HepG2 (cell line): ENCODE measurements at regions not wholly inside any gene's neighbourhood (a gene's known extent, or its start where the extent isn't known, plus 50 kb on each side); places are given as distances from the start of the nearest gene placed in this dataset.
A peak's percentile ranks its signal among the peaks of the same experiment; 100 is the strongest.

Experiments used
- ATAC-seq: fragments of 200-7000 bp; cut with Tn5 transposase; 3 replicates; pipeline ENCODE4 v1.9.1; 2020; ENCODE audit warnings: mild to moderate bottlenecking, moderate library complexity
- BruUV-seq: library from RNA; stranded (reverse); fragments of 400-500 nt; replicated peaks from 2 replicates; lab custom pipeline; 2021; lab: Mats Ljungman, UMichigan
- CTCF ChIA-PET: fragments of 300-600 bp; formaldehyde crosslinking; extraction: SDS; loops from one replicate; lab custom pipeline; 2021; ENCODE audit warnings: low total read pairs, inconsistent platforms, low intra/inter-chr PET ratio; lab: Yijun Ruan, JAX
- POLR2A ChIA-PET: fragments of 350-600 bp; sonication (Branson Sonifier 250); formaldehyde crosslinking; loops from one replicate; lab custom pipeline; 2020; ENCODE audit warnings: antibody characterized with exemption, inconsistent platforms; lab: Yijun Ruan, JAX
- DNase-seq: peaks from one replicate; pipeline ENCODE4 v3.0.0-alpha.2; 2015; ENCODE audit warnings: low spot score
- FAIRE-seq: peaks from 3 replicates; lab custom pipeline; 2011; peaks lifted over from hg19 to GRCh38; lab: Jason Lieb, UNC
- H2AFZ ChIP-seq: one replicate; pipeline ENCODE4 v1.6.1; 2011; ENCODE audit warnings: low read length, inconsistent platforms
- H3K27ac ChIP-seq: fragments of 300-600 bp; 3 replicates; pipeline ENCODE4 v1.8.0; 2011; ENCODE audit warnings: mixed run types, mild to moderate bottlenecking, mixed read lengths, low read length, inconsistent platforms; ENCODE audit not compliant: insufficient read depth; ENCODE audit errors: extremely low read length
- H3K27me3 ChIP-seq, 2 experiments: fragments of 200-600 bp in 1 of 2; 2 replicates in 1 of 2; 3 replicates in 1 of 2; pipeline versions ENCODE4 v1.6.0 to v1.8.0; 2011; ENCODE audit warnings: low read length in 2 of 2, mild to moderate bottlenecking in 2 of 2, moderate library complexity in 2 of 2, inconsistent platforms in 1 of 2; ENCODE audit not compliant: insufficient read depth in 2 of 2, control insufficient read depth in 1 of 2
- H3K36me3 ChIP-seq, 2 experiments: fragments of 200-600 bp in 1 of 2; replicated peaks in 1 of 2; 2 replicates in 1 of 2; 3 replicates in 1 of 2; pipeline versions ENCODE4 v1.5.1 to v1.8.0; 2011; ENCODE audit warnings: low read length in 2 of 2, inconsistent platforms in 1 of 2; ENCODE audit not compliant: insufficient read depth in 2 of 2, control insufficient read depth in 1 of 2
- H3K4me1 ChIP-seq: 2 replicates; pipeline ENCODE4 v1.5.1; 2012; ENCODE audit warnings: low read length, inconsistent platforms; ENCODE audit not compliant: insufficient read depth
- H3K4me2 ChIP-seq: 2 replicates; pipeline ENCODE4 v1.6.0; 2011; ENCODE audit warnings: low read depth, low read length, inconsistent platforms
- H3K4me3 ChIP-seq, 3 experiments: fragments of 200-600 bp in 1 of 3; sonication (generic), shearing (Covaris generic) in 1 of 3; replicated peaks in 1 of 3; 2 replicates each; pipeline ENCODE4 v1.5.1; 2011 to 2016; ENCODE audit warnings: low read length in 3 of 3, inconsistent platforms in 2 of 3, low read depth in 2 of 3, mild to moderate bottlenecking in 2 of 3, control low read depth in 1 of 3, mixed read lengths in 1 of 3; ENCODE audit not compliant: insufficient read depth in 1 of 3
- H3K79me2 ChIP-seq: one replicate; pipeline ENCODE4 v1.6.1; 2011; ENCODE audit warnings: low read length, inconsistent platforms; ENCODE audit not compliant: insufficient read depth
- H3K9ac ChIP-seq: 2 replicates; pipeline ENCODE4 v1.6.0; 2011; ENCODE audit warnings: mild to moderate bottlenecking, low read depth, low read length, inconsistent platforms; ENCODE audit not compliant: insufficient read depth
- H3K9me3 ChIP-seq: 2 replicates; pipeline ENCODE4 v1.5.1; 2012; ENCODE audit warnings: mild to moderate bottlenecking, low read length
- H4K20me1 ChIP-seq: 2 replicates; pipeline ENCODE4 v1.6.0; 2011; ENCODE audit warnings: inconsistent platforms, mild to moderate bottlenecking, low read length, moderate library complexity; ENCODE audit not compliant: insufficient read depth
- HNF4A ChIP-seq: sonication (generic); formaldehyde crosslinking; IDR thresholded peaks from 2 replicates; pipeline ENCODE4 v1.4.0; 2020; ENCODE audit warnings: missing genetic modification reagents
- IRX3 ChIP-seq: sonication (generic); formaldehyde crosslinking; IDR thresholded peaks from 2 replicates; pipeline ENCODE4 v1.8.1; 2023; ENCODE audit warnings: mild to moderate bottlenecking, low read depth, missing genetic modification reagents, borderline replicate concordance
- MXI1 ChIP-seq: IDR thresholded peaks from 3 replicates; pipeline ENCODE4 v1.6.1; 2012; ENCODE audit warnings: low read depth, low read length, inconsistent platforms, borderline replicate concordance
- NR3C1 ChIP-seq: sonication (generic); formaldehyde crosslinking; IDR thresholded peaks from 2 replicates; pipeline ENCODE4 v1.4.0; 2020; ENCODE audit warnings: missing genetic modification reagents
- PHF5A ChIP-seq: IDR thresholded peaks from one replicate; pipeline ENCODE4 v1.6.1; 2018; ENCODE audit warnings: low read depth, missing genetic modification reagents; ENCODE audit not compliant: unreplicated experiment
- RFX5 ChIP-seq: IDR thresholded peaks from 2 replicates; pipeline ENCODE4 v1.6.1; 2011; ENCODE audit warnings: low read depth, low read length, improper control_type of control experiment
- RORA ChIP-seq: sonication (generic); formaldehyde crosslinking; IDR thresholded peaks from 2 replicates; pipeline ENCODE4 v1.5.0; 2020; ENCODE audit warnings: mild to moderate bottlenecking, missing genetic modification reagents, moderate library complexity
- SMAD1 ChIP-seq: sonication (generic); formaldehyde crosslinking; IDR thresholded peaks from 2 replicates; pipeline ENCODE4 v1.4.0; 2020; ENCODE audit warnings: missing genetic modification reagents, low read depth, mild to moderate bottlenecking, borderline replicate concordance
- SP2 ChIP-seq: sonication (generic); formaldehyde crosslinking; IDR thresholded peaks from 2 replicates; pipeline ENCODE4 v1.5.1; 2020; ENCODE audit warnings: mild to moderate bottlenecking, missing genetic modification reagents
- YEATS2 ChIP-seq: sonication (generic); formaldehyde crosslinking; IDR thresholded peaks from 2 replicates; pipeline ENCODE4 v1.4.0; 2020; ENCODE audit warnings: missing genetic modification reagents, borderline replicate concordance
- ZBTB46 ChIP-seq: sonication (generic); formaldehyde crosslinking; IDR thresholded peaks from 2 replicates; pipeline ENCODE4 v1.4.0; 2020; ENCODE audit warnings: mild to moderate bottlenecking, missing genetic modification reagents, borderline replicate concordance
- ZBTB8A ChIP-seq: sonication (generic); formaldehyde crosslinking; IDR thresholded peaks from 2 replicates; pipeline ENCODE4 v1.4.0; 2020; ENCODE audit warnings: mild to moderate bottlenecking, low read depth, missing genetic modification reagents, borderline replicate concordance
- ZNF136 ChIP-seq: sonication (generic); formaldehyde crosslinking; IDR thresholded peaks from 2 replicates; pipeline ENCODE4 v1.8.1; 2022; ENCODE audit warnings: low read depth, mild to moderate bottlenecking, moderate library complexity, missing genetic modification reagents
- ZNF44 ChIP-seq: sonication (generic); formaldehyde crosslinking; IDR thresholded peaks from 2 replicates; pipeline ENCODE4 v1.5.1; 2020; ENCODE audit warnings: mild to moderate bottlenecking, missing genetic modification reagents
- ZNF441 ChIP-seq: sonication (generic); formaldehyde crosslinking; IDR thresholded peaks from 2 replicates; pipeline ENCODE4 v1.7.0; 2021; ENCODE audit warnings: missing genetic modification reagents, borderline replicate concordance
- ZNF605 ChIP-seq: sonication (generic); formaldehyde crosslinking; IDR thresholded peaks from 2 replicates; pipeline ENCODE4 v1.8.0; 2022; ENCODE audit warnings: mild to moderate bottlenecking, missing genetic modification reagents
- ZNF616 ChIP-seq: sonication (generic); formaldehyde crosslinking; IDR thresholded peaks from 2 replicates; pipeline ENCODE4 v1.5.0; 2020; ENCODE audit warnings: low read depth, mild to moderate bottlenecking, missing genetic modification reagents
- ZSCAN29 ChIP-seq: sonication (generic); formaldehyde crosslinking; conservative IDR thresholded peaks from 2 replicates; pipeline ENCODE4 v1.4.0; 2020; ENCODE audit warnings: mild to moderate bottlenecking, missing genetic modification reagents
- WGBS: methylation state at CpG from one replicate; pipeline ENCODE4 v1.1.6; 2017; ENCODE audit warnings: low lambda C conversion rate; 5-methylcytosine and 5-hydroxymethylcytosine counted together
- in situ Hi-C: cut with HindIII; loops from 2 replicates; pipeline ENCODE4 v1.10.0; 2017; ENCODE audit warnings: low pct_unique_long_range_greater_than_20kb; ENCODE audit not compliant: extremely low pct_ligation_motif_present
- intact Hi-C: fragments of 100-400 bp; cut with micrococcal nuclease; formaldehyde crosslinking; loops from one replicate; pipeline ENCODE4 v1.10.0; 2022; ENCODE audit not compliant: unreplicated experiment

- Histone ChIP-seq H3K79me2 (no peaks in the 10 kb centered on the region), H2AFZ (no peak overlapping the region), H3K4me1 (no peaks in the 10 kb centered on the region), H3K9ac (no peak overlapping the region), H3K4me2 (no peak overlapping the region), H3K4me3 (no peak overlapping the region), H3K27me3 (no peaks in the 10 kb centered on the region; a peak in 2 of 5 replicates), H3K36me3 (no peaks in the 10 kb centered on the region), H4K20me1 (no peaks in the 10 kb centered on the region), H3K27ac (no peak overlapping the region), H3K9me3 (no peaks in the 10 kb centered on the region)
- FAIRE-seq (no peak), ATAC-seq (no peak), DNase-seq (no peak)
- intact Hi-C loops (loop anchor here (10.0 kb wide), 1 partner anchor 870 kb away; no protein-coding TSS in a partner anchor), in situ Hi-C loops (no loop called here)
- POLR2A ChIA-PET = no interaction called here
- WGBS = no CpG with 5 or more reads among the region's 3 CpGs
- BruUV-seq = no TSS peak
- TF ChIP-seq RORA (CRISPR knock-in tag) (no peak), YEATS2 (CRISPR knock-in tag) (no peak), ZNF136 (CRISPR knock-in tag) (no peak), PHF5A (CRISPR knock-in tag) (no peak), ZNF441 (CRISPR knock-in tag) (no peak), NR3C1 (CRISPR knock-in tag) (no peak), SP2 (CRISPR knock-in tag) (no peak)
- CTCF ChIA-PET = no interaction called here
These were observed 115.5 kb upstream of the IRX5 start for GRCh38 chr16:54815177-54815576.

GRCh38 chr16:54813778-54814177 lies 116.9 kb upstream of the IRX5 start:
- Histone ChIP-seq H3K79me2 (no peaks in the 10 kb centered on the region), H3K4me3 (no peak overlapping the region), H3K4me2 (no peak overlapping the region), H3K27me3 (no peaks in the 10 kb centered on the region; a peak in 2 of 5 replicates), H3K9ac (no peak overlapping the region), H2AFZ (no peak overlapping the region), H3K36me3 (no peaks in the 10 kb centered on the region), H3K9me3 (no peaks in the 10 kb centered on the region), H3K4me1 (no peaks in the 10 kb centered on the region), H4K20me1 (no peaks in the 10 kb centered on the region), H3K27ac (no peak overlapping the region)
- intact Hi-C loops = loop anchor here (10.0 kb wide), 1 partner anchor 869 kb away; no protein-coding TSS in a partner anchor
- DNase-seq (no peak), ATAC-seq (no peak), FAIRE-seq (no peak)
- 31% methylated on average over 5 of the region's 5 CpGs for WGBS
- in situ Hi-C loops = no loop called here
- POLR2A ChIA-PET = no interaction called here
- CTCF ChIA-PET = no interaction called here
- BruUV-seq = no TSS peak
- no peak for TF ChIP-seq ZNF616 (CRISPR knock-in tag)
- peak; percentile 81; the same call in 1 of the 2 replicates for TF ChIP-seq ZSCAN29 (CRISPR knock-in tag)
- no peak for TF ChIP-seq SMAD1
- TF ChIP-seq IRX3 (CRISPR knock-in tag) = no peak
- TF ChIP-seq ZNF605 (CRISPR knock-in tag) = no peak
- TF ChIP-seq MXI1 = no peak
- TF ChIP-seq HNF4A (CRISPR knock-in tag) = peak; percentile 37
- no peak for TF ChIP-seq ZBTB46 (CRISPR knock-in tag)
- TF ChIP-seq ZBTB8A (CRISPR knock-in tag) = no peak
- no peak for TF ChIP-seq ZNF44 (CRISPR knock-in tag)
- TF ChIP-seq RFX5 = no peak
